T-helper 22 cell (primary cell): ENCODE measurements at regions not wholly inside any gene's neighbourhood (a gene's known extent, or its start where the extent isn't known, plus 50 kb on each side); places are given as distances from the start of the nearest gene placed in this dataset.

Experiments used
- DNase-seq: peaks from one replicate; pipeline ENCODE4 v3.0.0-alpha.2; 2020; ENCODE audit warnings: low read depth

- DNase-seq: no peak
Observed at GRCh38 chr20:4300401-4300800, 51.3 kb upstream of the ADRA1D start.

GRCh38 chr20:4299773-4300172 is 50.7 kb upstream of the ADRA1D start:
- DNase-seq: no peak

- no peak for DNase-seq
Observed at GRCh38 chr20:4299216-4299615, 50.1 kb upstream of the ADRA1D start.
